ENCODE measurements at regions not wholly inside any gene's neighbourhood (a gene's known extent, or its start where the extent isn't known, plus 50 kb on each side); places are given as distances from the start of the nearest gene placed in this dataset.
"Not testable (repeated sequence)": the region's sequence is repeated elsewhere in the genome, so short reads cannot be mapped to it uniquely, and the experiment has no call there.

DNA sequence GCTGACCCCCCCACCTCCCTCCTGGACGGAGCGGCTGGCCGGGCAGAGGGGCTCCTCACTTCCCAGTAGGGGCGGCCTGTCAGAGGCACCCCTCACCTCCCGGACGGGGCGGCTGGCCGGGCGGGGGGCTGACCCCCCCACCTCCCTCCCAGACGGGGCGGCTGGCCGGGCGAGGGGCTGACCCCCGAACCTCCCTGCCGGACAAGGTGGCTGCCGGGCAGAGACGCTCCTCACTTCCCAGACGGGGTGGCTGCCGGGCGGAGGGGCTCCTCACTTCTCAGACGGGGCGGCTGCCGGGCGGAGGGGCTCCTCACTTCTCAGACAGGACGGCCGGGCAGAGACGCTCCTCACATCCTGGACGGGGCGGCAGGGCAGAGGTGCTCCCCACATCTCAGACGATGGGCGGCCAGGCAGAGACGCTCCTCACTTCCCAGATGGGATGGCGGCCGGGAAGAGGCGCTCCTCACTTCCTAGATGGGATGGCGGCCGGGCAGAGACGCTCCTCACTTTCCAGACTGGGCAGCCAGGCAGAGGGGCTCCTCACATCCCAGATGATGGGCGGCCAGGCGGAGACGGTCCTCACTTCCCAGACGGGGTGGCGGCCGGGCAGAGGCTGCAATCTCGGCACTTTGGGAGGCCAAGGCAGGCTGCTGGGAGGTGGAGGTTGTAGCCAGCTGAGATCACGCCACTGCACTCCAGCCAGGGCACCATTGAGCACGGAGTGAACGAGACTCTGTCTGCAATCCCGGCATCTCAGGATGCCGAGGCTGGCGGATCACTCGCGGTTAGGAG, 66.2 kb upstream of the PAPPA2 start:
- not testable (repeated sequence) for H3F3A ChIP-seq (ENCODE audit: insufficient read depth); H3K79me2 ChIP-seq (ENCODE audit: insufficient read depth, low read length); H3K4me2 ChIP-seq (ENCODE audit: low read depth, low read length, poor library complexity, severe bottlenecking); H4K20me1 ChIP-seq (ENCODE audit: low read depth, low read length); H2AFZ ChIP-seq (ENCODE audit: low read depth, low read length, severe bottlenecking); H3K27ac ChIP-seq (ENCODE audit: low read depth, low read length); H3K9me2 ChIP-seq (replicated peaks; ENCODE audit: insufficient read depth, low read length); H3K9ac ChIP-seq (ENCODE audit: low read length); H3K9me3 ChIP-seq (ENCODE audit: insufficient read depth, low read length); H3K4me3 ChIP-seq (ENCODE audit: insufficient read depth, low read length, poor library complexity, severe bottlenecking); H3K27me3 ChIP-seq (ENCODE audit: low read length); H3K36me3 ChIP-seq (ENCODE audit: low read length)

DNA sequence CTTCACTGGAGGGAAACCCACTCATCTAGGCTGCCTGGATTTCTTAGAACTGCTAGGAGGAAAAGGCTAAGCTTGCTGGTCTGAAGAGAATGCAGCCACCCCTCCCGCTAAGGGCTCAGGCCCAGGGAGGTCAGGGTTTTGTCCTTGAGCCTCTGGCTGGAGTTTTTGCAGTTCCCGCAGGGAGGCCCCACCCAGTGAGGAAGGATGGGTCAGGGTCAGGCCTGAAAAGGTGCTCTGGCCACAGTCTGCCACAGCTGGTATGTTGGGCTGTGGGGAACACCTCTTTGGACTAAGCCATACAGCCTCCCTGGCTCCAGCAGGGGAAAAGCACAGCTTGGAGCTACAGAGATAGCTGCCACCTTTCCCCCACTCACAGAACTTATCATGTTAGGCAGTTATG, 71.4 kb upstream of the PAPPA2 start:
- Histone ChIP-seq H3K36me3 (ENCODE audit: low read length) (no peaks in the 10 kb centered on the region), H3K9me2 (replicated peaks; ENCODE audit: insufficient read depth, low read length) (no peaks in the 10 kb centered on the region), H2AFZ (ENCODE audit: low read depth, low read length, severe bottlenecking) (no peak overlapping the region), H3K4me2 (ENCODE audit: low read depth, low read length, poor library complexity, severe bottlenecking) (no peak overlapping the region), H3K4me3 (ENCODE audit: insufficient read depth, low read length, poor library complexity, severe bottlenecking) (no peak overlapping the region), H3K9ac (ENCODE audit: low read length) (no peak overlapping the region), H3K9me3 (ENCODE audit: insufficient read depth, low read length) (no peaks in the 10 kb centered on the region), H3F3A (ENCODE audit: insufficient read depth) (no peaks in the 10 kb centered on the region), H4K20me1 (ENCODE audit: low read depth, low read length) (no peaks in the 10 kb centered on the region), H3K27me3 (ENCODE audit: low read length) (no peaks in the 10 kb centered on the region), H3K79me2 (ENCODE audit: insufficient read depth, low read length) (no peaks in the 10 kb centered on the region), H3K27ac (ENCODE audit: low read depth, low read length) (no peak overlapping the region)
- TF ChIP-seq, protein P1, sequence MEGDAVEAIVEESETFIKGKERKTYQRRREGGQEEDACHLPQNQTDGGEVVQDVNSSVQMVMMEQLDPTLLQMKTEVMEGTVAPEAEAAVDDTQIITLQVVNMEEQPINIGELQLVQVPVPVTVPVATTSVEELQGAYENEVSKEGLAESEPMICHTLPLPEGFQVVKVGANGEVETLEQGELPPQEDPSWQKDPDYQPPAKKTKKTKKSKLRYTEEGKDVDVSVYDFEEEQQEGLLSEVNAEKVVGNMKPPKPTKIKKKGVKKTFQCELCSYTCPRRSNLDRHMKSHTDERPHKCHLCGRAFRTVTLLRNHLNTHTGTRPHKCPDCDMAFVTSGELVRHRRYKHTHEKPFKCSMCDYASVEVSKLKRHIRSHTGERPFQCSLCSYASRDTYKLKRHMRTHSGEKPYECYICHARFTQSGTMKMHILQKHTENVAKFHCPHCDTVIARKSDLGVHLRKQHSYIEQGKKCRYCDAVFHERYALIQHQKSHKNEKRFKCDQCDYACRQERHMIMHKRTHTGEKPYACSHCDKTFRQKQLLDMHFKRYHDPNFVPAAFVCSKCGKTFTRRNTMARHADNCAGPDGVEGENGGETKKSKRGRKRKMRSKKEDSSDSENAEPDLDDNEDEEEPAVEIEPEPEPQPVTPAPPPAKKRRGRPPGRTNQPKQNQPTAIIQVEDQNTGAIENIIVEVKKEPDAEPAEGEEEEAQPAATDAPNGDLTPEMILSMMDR (IDR thresholded peaks at IDR 0.05; ENCODE audit: insufficient read depth, low read length, poor library complexity, severe bottlenecking): no peak
- no peak for TF ChIP-seq EZH2phosphoT487 (conservative IDR thresholded peaks at IDR 0.05; ENCODE audit: low read length)

DNA sequence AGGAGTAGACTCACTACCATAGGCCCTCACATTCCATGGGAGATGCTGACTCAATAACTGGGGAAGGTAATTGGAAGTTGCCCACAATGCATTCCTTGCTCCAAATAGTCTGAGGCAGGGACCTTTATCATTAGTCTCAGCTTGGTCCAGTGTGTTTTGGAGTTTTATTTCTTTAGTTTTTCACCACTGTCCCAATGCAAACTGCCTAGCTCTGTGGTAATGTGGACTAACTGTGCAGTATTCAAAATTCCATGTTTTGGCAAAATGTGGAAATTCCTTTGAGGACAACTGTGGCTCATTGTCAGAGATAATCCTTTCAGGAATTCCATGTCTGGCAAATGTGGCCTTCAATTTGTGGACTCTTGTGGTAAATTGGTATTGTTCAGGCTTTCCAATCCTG, 78.1 kb upstream of the PAPPA2 start:
- Histone ChIP-seq H3K4me2 (ENCODE audit: low read depth, low read length, poor library complexity, severe bottlenecking) (no peak overlapping the region), H3K27me3 (ENCODE audit: low read length) (no peaks in the 10 kb centered on the region), H3K27ac (ENCODE audit: low read depth, low read length) (no peak overlapping the region), H4K20me1 (ENCODE audit: low read depth, low read length) (no peaks in the 10 kb centered on the region), H3K4me3 (ENCODE audit: insufficient read depth, low read length, poor library complexity, severe bottlenecking) (no peak overlapping the region), H3K36me3 (ENCODE audit: low read length) (no peaks in the 10 kb centered on the region), H3K79me2 (ENCODE audit: insufficient read depth, low read length) (no peaks in the 10 kb centered on the region), H3K9ac (ENCODE audit: low read length) (no peak overlapping the region), H3K9me3 (ENCODE audit: insufficient read depth, low read length) (no peaks in the 10 kb centered on the region), H3K9me2 (replicated peaks; ENCODE audit: insufficient read depth, low read length) (no peaks in the 10 kb centered on the region), H3F3A (ENCODE audit: insufficient read depth) (no peaks in the 10 kb centered on the region), H2AFZ (ENCODE audit: low read depth, low read length, severe bottlenecking) (no peak overlapping the region)
- TF ChIP-seq, protein P1 (IDR thresholded peaks at IDR 0.05; ENCODE audit: insufficient read depth, low read length, poor library complexity, severe bottlenecking): no peak
- TF ChIP-seq EZH2phosphoT487 (conservative IDR thresholded peaks at IDR 0.05; ENCODE audit: low read length): no peak

DNA sequence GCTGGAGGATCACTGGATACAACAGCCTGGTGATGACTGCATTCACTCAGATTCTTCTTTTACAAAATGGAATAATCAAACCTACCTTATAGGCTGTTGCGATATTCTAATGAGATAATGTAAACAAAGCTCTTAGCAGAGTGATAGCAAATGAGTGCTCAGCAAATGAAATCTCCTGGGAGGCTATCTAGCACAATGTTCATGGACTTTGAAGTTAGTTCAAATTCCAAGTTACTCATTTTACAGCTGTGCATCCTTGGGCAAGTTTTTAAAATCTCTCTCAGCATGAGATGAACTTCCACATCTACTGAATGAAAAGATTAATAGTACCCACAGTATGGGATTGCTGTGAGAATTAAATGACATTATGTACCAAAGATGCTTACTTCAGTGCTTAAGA, 80.8 kb upstream of the PAPPA2 start:
- no peak for TF ChIP-seq EZH2phosphoT487 (conservative IDR thresholded peaks at IDR 0.05; ENCODE audit: low read length)
- TF ChIP-seq, protein P1 (IDR thresholded peaks at IDR 0.05; ENCODE audit: insufficient read depth, low read length, poor library complexity, severe bottlenecking): no peak
- Histone ChIP-seq H3K36me3 (ENCODE audit: low read length) (no peaks in the 10 kb centered on the region), H2AFZ (ENCODE audit: low read depth, low read length, severe bottlenecking) (no peak overlapping the region), H3F3A (ENCODE audit: insufficient read depth) (no peaks in the 10 kb centered on the region), H3K79me2 (ENCODE audit: insufficient read depth, low read length) (no peaks in the 10 kb centered on the region), H3K4me3 (ENCODE audit: insufficient read depth, low read length, poor library complexity, severe bottlenecking) (no peak overlapping the region), H3K27ac (ENCODE audit: low read depth, low read length) (no peak overlapping the region), H3K9ac (ENCODE audit: low read length) (no peak overlapping the region), H3K4me2 (ENCODE audit: low read depth, low read length, poor library complexity, severe bottlenecking) (no peak overlapping the region), H3K9me2 (replicated peaks; ENCODE audit: insufficient read depth, low read length) (no peaks in the 10 kb centered on the region), H3K9me3 (ENCODE audit: insufficient read depth, low read length) (no peaks in the 10 kb centered on the region), H4K20me1 (ENCODE audit: low read depth, low read length) (no peaks in the 10 kb centered on the region), H3K27me3 (ENCODE audit: low read length) (no peaks in the 10 kb centered on the region)

All from SU-DHL-6 (cell line).